Islet precursor cell (in vitro differentiated cells): ENCODE measurements at regions not wholly inside any gene's neighbourhood (a gene's known extent, or its start where the extent isn't known, plus 50 kb on each side); places are given as distances from the start of the nearest gene placed in this dataset.

Experiments used
- DNase-seq: peaks from one replicate; pipeline ENCODE4 v3.0.0-alpha.2; 2018

DNA sequence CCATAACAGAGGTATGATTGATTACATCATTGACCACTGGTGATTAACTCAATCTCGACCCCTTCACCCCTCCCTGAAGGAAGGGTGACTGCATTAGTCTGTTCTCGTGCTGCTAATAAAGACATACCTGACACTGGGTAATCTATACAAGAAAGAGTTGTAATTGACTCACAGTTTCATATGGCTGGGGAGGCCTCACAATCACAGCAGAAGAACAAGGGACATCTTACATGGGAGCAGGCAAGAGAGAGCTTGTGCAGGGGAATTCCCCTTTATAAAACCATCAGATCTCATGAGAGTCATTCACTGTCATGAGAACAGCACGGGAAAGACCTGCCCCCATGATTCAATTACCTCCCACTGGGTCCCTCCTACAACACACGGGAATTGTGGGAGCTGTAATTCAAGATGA, 55.9 kb upstream of the TMCC3 start:
- DNase-seq, result no peak

DNA sequence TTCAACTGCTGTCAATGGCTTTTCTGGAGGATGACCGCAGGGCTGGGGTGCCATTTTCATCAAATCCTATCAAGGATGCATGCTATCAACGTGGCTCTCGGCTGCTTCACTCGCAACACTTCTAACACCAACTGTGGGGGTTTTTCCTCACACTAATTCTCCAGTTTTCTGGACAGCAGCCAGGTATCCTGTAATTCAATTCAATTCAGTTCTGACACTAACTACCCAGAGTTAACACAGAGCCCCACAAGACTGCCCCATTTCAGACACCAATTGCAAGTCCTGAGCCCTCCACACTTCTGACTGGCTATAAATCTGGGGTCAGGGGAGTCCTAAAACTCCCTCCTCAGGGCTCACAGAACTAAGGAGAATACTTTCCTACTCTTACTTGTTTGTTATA, 55.3 kb upstream of the TMCC3 start:
- DNase-seq, result no peak

DNA sequence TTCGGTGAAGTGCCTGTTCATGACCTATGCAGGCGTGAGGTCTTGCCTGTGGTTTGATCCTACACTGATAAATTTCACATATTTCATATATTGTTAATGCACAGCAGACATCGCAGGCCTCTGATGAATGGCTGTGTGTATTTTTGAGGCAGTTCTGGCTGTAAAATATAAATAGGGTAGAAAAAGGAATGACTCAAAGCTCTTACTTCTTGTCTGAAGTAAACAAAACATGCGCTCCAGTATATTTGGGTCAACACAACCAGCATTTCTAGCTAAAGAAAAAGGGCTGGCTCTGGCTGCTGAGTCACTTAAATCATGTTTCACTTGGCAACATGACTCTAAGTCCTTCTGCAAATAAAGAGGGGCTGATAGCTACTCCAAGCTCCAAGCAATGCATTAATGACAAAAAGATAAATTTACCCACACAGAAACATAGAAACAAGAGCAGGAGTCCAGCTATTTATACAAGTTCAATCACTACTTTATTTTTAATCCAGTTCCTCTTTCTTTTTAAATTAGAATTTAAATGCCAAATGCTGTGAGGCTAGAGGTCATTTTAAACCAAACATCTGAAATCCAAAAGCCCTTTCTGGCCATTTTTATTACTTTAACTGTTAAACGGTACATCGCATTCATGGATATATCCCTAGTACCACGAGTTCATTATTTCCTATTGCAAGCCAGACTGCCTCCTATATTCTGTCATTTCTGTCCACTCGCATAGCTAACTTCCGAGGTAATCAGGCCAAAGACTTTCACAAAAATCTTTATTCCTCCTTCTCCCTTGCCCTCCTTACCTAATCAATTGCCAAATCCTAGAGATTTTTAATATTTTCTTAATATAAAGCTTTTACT, 54.3 kb upstream of the TMCC3 start:
- DNase-seq, result no peak

DNA sequence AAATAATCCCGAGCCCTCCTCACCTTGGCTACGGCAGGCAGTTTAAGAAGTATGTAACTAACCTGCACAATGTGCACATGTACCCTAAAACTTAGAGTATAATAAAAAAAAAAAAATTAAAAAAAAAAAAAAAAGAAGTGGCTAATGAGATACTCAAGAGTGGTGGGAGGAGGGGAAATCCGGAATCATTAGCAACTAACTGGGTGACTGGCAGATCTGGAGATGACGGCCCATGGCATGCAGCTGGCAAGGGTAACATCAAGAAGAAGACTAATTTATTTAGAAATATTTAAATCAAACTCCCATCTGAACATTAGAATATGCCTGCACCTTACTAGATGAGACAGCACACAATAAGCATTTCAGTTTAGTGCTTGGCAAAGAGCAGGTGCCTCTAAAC, 52.3 kb upstream of the TMCC3 start:
- DNase-seq, result no peak

DNA sequence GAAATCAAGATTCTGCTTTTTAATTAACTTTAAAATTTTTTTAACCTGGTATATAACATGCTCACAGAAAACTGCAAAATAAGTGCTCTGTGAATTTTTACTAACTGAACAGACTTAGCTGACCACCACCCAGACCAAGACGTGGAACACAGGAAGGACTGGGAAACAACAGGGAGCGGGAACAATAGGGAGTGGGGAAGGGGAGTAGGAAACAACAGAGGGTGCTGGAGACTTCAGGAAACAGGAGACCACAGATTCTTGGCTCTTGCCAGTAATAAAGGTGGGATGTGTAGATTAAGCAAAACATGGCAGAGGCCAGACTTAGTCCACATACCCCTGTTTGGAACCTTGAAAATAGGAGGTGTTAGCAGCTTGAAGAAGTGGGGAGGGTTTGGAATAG, 51.4 kb upstream of the TMCC3 start:
- DNase-seq, result no peak

DNA sequence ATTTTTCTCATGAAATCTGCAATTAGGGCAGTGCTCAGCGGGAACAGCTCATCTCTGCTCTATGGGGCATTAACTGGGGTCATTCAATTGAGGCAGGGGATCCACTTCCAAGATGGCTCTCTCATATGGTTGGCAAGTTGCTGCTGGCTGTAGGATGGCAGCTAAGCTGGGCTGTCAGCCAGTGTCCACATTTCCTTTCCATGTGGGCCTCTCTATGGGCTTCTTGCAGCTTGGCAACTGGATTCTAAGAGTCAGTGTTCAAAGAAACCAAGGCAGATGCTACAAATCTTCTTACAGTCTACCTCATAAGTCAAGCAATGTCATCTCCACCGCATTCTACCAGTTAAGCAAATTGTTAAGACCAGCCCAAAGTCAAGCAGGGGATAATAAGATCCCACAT, 50.3 kb upstream of the TMCC3 start:
- DNase-seq, result no peak
